ENCODE measurements at regions not wholly inside any gene's neighbourhood (a gene's known extent, or its start where the extent isn't known, plus 50 kb on each side); places are given as distances from the start of the nearest gene placed in this dataset.
"Not testable (repeated sequence)": the region's sequence is repeated elsewhere in the genome, so short reads cannot be mapped to it uniquely, and the experiment has no call there.

DNA sequence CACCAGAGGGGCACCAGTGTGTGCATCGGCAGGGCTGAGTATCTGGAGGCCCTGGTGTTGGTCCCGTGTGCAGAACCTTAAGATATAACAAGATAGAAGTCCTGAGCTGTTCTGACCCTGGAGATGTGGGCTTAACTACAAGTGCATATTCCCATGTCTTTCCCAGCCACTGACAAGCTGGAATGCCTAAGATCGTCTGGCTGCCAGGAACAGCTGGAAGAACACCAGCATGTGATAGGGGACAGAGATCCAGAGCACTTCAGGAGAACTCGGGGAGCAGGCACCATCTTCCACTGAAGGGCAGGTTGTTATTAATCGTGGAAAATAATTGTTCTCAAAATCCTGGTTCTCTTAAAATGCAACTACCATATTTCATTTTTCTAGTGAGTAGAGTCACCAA lies 419.9 kb upstream of the RUNX1 start:
- no peaks in the 10 kb centered on the region for H3K4me1 Mint-ChIP-seq
- no peak overlapping the region for H3K4me3 Mint-ChIP-seq
- no peaks in the 10 kb centered on the region for H3K36me3 Mint-ChIP-seq (ENCODE audit: low read depth)
- ATAC-seq (ENCODE audit: low read depth) = no peak
- intact Hi-C loops (cut with micrococcal nuclease) = no loop called here
- POLR2A ChIA-PET = no interaction called here
- CTCF ChIA-PET = no interaction called here
- peaks cover 3% of the 10 kb centered on the region for H3K27me3 Mint-ChIP-seq
- H3K27ac Mint-ChIP-seq = no peak overlapping the region
- no peak for TF ChIP-seq CTCF (IDR thresholded peaks at IDR 0.05)
- DNase-seq = no peak
- peaks cover 9% of the 10 kb centered on the region for H3K9me3 Mint-ChIP-seq

DNA sequence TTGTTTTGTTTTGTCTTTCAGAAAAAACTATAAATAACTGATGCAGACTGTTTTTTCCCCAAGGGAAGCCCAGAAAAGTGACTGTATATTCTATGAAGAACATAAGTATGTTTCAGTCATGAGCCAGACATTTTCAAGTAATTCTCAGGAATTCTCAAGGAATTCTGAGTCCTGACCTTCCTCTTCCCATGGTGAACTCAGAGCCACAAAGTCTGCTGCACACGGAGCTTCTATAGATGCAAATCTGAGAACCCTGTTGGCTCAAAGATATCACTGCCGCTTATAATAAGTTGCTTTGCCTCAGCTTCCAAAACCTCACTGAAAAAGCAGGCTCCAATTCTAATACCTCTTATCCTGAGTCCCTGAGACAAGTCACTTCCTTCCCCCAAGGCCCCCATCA lies 418.5 kb upstream of the RUNX1 start:
- Mint-ChIP-seq H3K9me3 (peaks cover 11% of the 10 kb centered on the region), H3K36me3 (ENCODE audit: low read depth) (no peaks in the 10 kb centered on the region), H3K4me1 (no peaks in the 10 kb centered on the region), H3K27me3 (peaks cover 3% of the 10 kb centered on the region), H3K4me3 (no peak overlapping the region), H3K27ac (no peak overlapping the region)
- intact Hi-C loops (cut with micrococcal nuclease) = no loop called here
- POLR2A ChIA-PET = no interaction called here
- ATAC-seq (ENCODE audit: low read depth) (no peak), DNase-seq (no peak)
- no peak for TF ChIP-seq CTCF (IDR thresholded peaks at IDR 0.05)
- CTCF ChIA-PET = no interaction called here

DNA sequence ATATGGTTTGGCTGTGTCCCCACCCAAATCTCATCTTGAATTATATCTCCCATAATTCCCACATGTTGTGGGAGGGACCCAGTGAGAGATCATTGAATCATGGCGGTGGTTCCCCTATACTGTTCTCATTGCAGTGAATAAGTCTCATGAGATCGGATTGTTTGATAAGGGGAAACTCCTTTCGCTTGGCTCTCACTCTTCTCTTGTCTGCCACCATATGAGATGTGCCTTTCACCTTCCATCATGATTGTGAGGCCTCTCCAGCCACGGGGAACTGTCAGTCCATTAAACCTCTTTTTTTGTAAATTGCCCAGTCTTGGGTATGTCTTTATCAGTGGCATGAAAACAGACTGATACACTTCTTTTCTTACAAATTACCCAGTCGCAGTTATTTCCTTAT lies 417.6 kb upstream of the RUNX1 start:
- H3K27ac Mint-ChIP-seq; intact Hi-C loops (cut with micrococcal nuclease); CTCF ChIA-PET: not testable (repeated sequence)

DNA sequence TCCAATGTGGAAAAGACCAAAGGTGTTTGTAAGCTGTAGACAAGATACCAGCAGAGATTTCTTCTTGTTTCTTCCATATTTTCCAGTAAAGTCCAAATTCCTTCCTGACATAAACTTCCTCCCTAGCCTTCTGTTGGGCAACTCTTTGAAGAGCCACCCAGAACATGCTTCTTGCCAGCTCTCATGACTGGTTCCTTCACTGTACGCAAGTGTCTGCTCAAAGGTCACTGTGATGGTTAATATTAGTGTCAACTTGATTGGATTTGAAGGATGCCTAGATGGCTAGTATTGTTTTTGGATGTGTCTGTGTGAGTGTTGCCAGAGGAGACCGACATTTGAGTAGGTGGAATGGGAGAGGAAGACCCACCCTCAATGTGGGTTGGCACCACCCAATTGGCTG lies 416.6 kb upstream of the RUNX1 start:
- CTCF ChIA-PET = no interaction called here
- TF ChIP-seq CTCF (IDR thresholded peaks at IDR 0.05) = no peak
- H3K4me1 Mint-ChIP-seq = no peaks in the 10 kb centered on the region

More for the DNA sequence above, 417.6 kb upstream of the RUNX1 start:
- ATAC-seq (ENCODE audit: low read depth); H3K4me3 Mint-ChIP-seq; H3K27me3 Mint-ChIP-seq; H3K36me3 Mint-ChIP-seq (ENCODE audit: low read depth); DNase-seq; H3K4me1 Mint-ChIP-seq; POLR2A ChIA-PET: not testable (repeated sequence)
- peaks cover 11% of the 10 kb centered on the region for H3K9me3 Mint-ChIP-seq

DNA sequence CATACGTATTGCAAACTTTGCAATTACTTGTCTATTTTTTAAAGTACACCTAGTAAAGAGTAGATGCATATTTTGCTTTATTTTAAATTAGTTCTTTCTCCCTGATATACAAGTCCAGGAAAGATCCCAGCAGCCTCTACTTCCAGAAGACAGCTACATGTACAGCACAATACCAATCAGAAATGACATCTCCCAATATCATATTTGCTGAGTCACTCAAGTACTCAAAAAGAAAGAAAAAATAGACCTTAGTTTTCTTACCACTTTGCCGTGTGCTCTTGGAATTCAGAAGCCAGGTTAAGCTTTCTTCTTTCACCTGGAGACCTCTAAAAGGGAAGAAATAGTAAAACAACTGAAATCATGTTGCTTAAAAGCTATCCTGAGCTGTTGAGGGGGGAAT lies 412.6 kb upstream of the RUNX1 start:
- ChIA-PET POLR2A (no interaction called here), CTCF (no interaction called here)
- ATAC-seq (ENCODE audit: low read depth) (no peak), DNase-seq (no peak)
- H3K4me3 Mint-ChIP-seq = no peak overlapping the region
- H3K9me3 Mint-ChIP-seq = peaks cover 8% of the 10 kb centered on the region
- H3K27ac Mint-ChIP-seq = no peak overlapping the region
- no peaks in the 10 kb centered on the region for H3K4me1 Mint-ChIP-seq
- intact Hi-C loops (cut with micrococcal nuclease) = no loop called here
- TF ChIP-seq CTCF (IDR thresholded peaks at IDR 0.05) = no peak
- no peaks in the 10 kb centered on the region for H3K36me3 Mint-ChIP-seq (ENCODE audit: low read depth)
- H3K27me3 Mint-ChIP-seq = peaks cover under 1% of the 10 kb centered on the region

More for the DNA sequence above, 416.6 kb upstream of the RUNX1 start:
- POLR2A ChIA-PET = no interaction called here
- DNase-seq (no peak), ATAC-seq (ENCODE audit: low read depth) (no peak)
- Mint-ChIP-seq H3K36me3 (ENCODE audit: low read depth) (no peaks in the 10 kb centered on the region), H3K9me3 (peaks cover 11% of the 10 kb centered on the region), H3K27ac (no peak overlapping the region), H3K27me3 (peaks cover 1% of the 10 kb centered on the region), H3K4me3 (no peak overlapping the region)
- intact Hi-C loops (cut with micrococcal nuclease) = no loop called here

- ChIA-PET CTCF (no interaction called here), POLR2A (no interaction called here)
- Mint-ChIP-seq H3K36me3 (ENCODE audit: low read depth) (no peaks in the 10 kb centered on the region), H3K27ac (no peak overlapping the region), H3K9me3 (peaks cover 2% of the 10 kb centered on the region), H3K27me3 (no peaks in the 10 kb centered on the region), H3K4me3 (no peak overlapping the region), H3K4me1 (no peaks in the 10 kb centered on the region)
- no peak for ATAC-seq (ENCODE audit: low read depth)
- no peak for TF ChIP-seq CTCF (IDR thresholded peaks at IDR 0.05)
- intact Hi-C loops (cut with micrococcal nuclease) = no loop called here
- no peak for DNase-seq
Observed at GRCh38 chr21:35460441-35460840, 411.3 kb upstream of the RUNX1 start.

Measured in activated B cell treated with CpG ODN at 0.5 μM for 24 hours (primary cell).